Adipocyte (in vitro differentiated cells): ENCODE measurements at regions not wholly inside any gene's neighbourhood (a gene's known extent, or its start where the extent isn't known, plus 50 kb on each side); places are given as distances from the start of the nearest gene placed in this dataset.

Source experiments
- DNase-seq: peaks from one replicate; pipeline ENCODE4 v3.0.0-alpha.2; 2015; ENCODE audit warnings: low read depth
- H3K27me3 ChIP-seq: replicated peaks from 2 replicates; pipeline ENCODE4 v1.7.0; 2013; ENCODE audit warnings: mild to moderate bottlenecking, low read length, moderate library complexity; ENCODE audit not compliant: control insufficient read depth, insufficient read depth
- H3K36me3 ChIP-seq: 2 replicates; pipeline ENCODE4 v1.7.0; 2013; ENCODE audit warnings: low read length, mild to moderate bottlenecking, moderate library complexity; ENCODE audit not compliant: control insufficient read depth, insufficient read depth, severe bottlenecking
- H3K4me1 ChIP-seq: 2 replicates; pipeline ENCODE4 v1.7.0; 2013; ENCODE audit warnings: mild to moderate bottlenecking, low read length, moderate library complexity; ENCODE audit not compliant: control insufficient read depth, insufficient read depth
- H3K4me3 ChIP-seq: 2 replicates; pipeline ENCODE4 v1.7.0; 2013; ENCODE audit warnings: mild to moderate bottlenecking, low read length, moderate library complexity
- H3K9ac ChIP-seq: 2 replicates; pipeline ENCODE4 v1.7.0; 2013; ENCODE audit warnings: mild to moderate bottlenecking, low read length, moderate library complexity
- H3K9me3 ChIP-seq: 2 replicates; pipeline ENCODE4 v1.7.0; 2013; ENCODE audit warnings: mild to moderate bottlenecking, low read length, moderate library complexity; ENCODE audit not compliant: control insufficient read depth

GRCh38 chr3:22040150-22040549, 289.1 kb upstream of the ZNF385D start:
- Histone ChIP-seq H3K27me3 (no peaks in the 10 kb centered on the region), H3K9me3 (no peaks in the 10 kb centered on the region), H3K36me3 (no peaks in the 10 kb centered on the region), H3K9ac (no peak overlapping the region), H3K4me3 (no peak overlapping the region), H3K4me1 (no peaks in the 10 kb centered on the region)
- no peak for DNase-seq

- H3K4me1 ChIP-seq: no peaks in the 10 kb centered on the region
- no peak overlapping the region for H3K4me3 ChIP-seq
- H3K9ac ChIP-seq: no peak overlapping the region
- H3K9me3 ChIP-seq: no peaks in the 10 kb centered on the region
- no peak for DNase-seq
- H3K27me3 ChIP-seq: no peaks in the 10 kb centered on the region
- no peaks in the 10 kb centered on the region for H3K36me3 ChIP-seq
These were observed 294.9 kb upstream of the ZNF385D start for GRCh38 chr3:22045882-22046281.

GRCh38 chr3:22063500-22063899, 312.5 kb upstream of the ZNF385D start:
- H3K36me3 ChIP-seq: no peaks in the 10 kb centered on the region
- H3K4me3 ChIP-seq: no peak overlapping the region
- no peaks in the 10 kb centered on the region for H3K9me3 ChIP-seq
- no peak overlapping the region for H3K9ac ChIP-seq
- no peaks in the 10 kb centered on the region for H3K4me1 ChIP-seq
- H3K27me3 ChIP-seq: no peaks in the 10 kb centered on the region
- no peak for DNase-seq

- Histone ChIP-seq H3K27me3 (no peaks in the 10 kb centered on the region), H3K9me3 (no peaks in the 10 kb centered on the region), H3K4me3 (no peak overlapping the region), H3K9ac (no peak overlapping the region), H3K4me1 (no peaks in the 10 kb centered on the region), H3K36me3 (no peaks in the 10 kb centered on the region)
- DNase-seq: no peak
These were observed 317.6 kb upstream of the ZNF385D start for GRCh38 chr3:22068619-22069018.

GRCh38 chr3:22088204-22088603, 337.2 kb upstream of the ZNF385D start:
- no peak overlapping the region for H3K9ac ChIP-seq
- no peaks in the 10 kb centered on the region for H3K27me3 ChIP-seq
- H3K36me3 ChIP-seq: no peaks in the 10 kb centered on the region
- H3K4me3 ChIP-seq: no peak overlapping the region
- H3K9me3 ChIP-seq: no peaks in the 10 kb centered on the region
- DNase-seq: no peak
- no peaks in the 10 kb centered on the region for H3K4me1 ChIP-seq

GRCh38 chr3:22089284-22089683, 338.3 kb upstream of the ZNF385D start:
- no peak overlapping the region for H3K4me3 ChIP-seq
- no peaks in the 10 kb centered on the region for H3K36me3 ChIP-seq
- peak; percentile 13 for DNase-seq
- no peak overlapping the region for H3K9ac ChIP-seq
- no peaks in the 10 kb centered on the region for H3K9me3 ChIP-seq
- H3K27me3 ChIP-seq: no peaks in the 10 kb centered on the region
- H3K4me1 ChIP-seq: no peaks in the 10 kb centered on the region

- no peaks in the 10 kb centered on the region for H3K27me3 ChIP-seq
These were observed 340.3 kb upstream of the ZNF385D start for GRCh38 chr3:22091329-22091728.

GRCh38 chr3:22098021-22098420, 347.0 kb upstream of the ZNF385D start:
- Histone ChIP-seq H3K9me3 (no peaks in the 10 kb centered on the region), H3K36me3 (no peaks in the 10 kb centered on the region), H3K9ac (no peak overlapping the region), H3K27me3 (no peaks in the 10 kb centered on the region), H3K4me1 (no peaks in the 10 kb centered on the region), H3K4me3 (no peak overlapping the region)
- DNase-seq: no peak

More at GRCh38 chr3:22091329-22091728, 340.3 kb upstream of the ZNF385D start:
- Histone ChIP-seq H3K9ac (no peak overlapping the region), H3K4me3 (no peak overlapping the region), H3K9me3 (no peaks in the 10 kb centered on the region), H3K4me1 (no peaks in the 10 kb centered on the region), H3K36me3 (no peaks in the 10 kb centered on the region)
- no peak for DNase-seq

GRCh38 chr3:22101351-22101750, 350.3 kb upstream of the ZNF385D start:
- Histone ChIP-seq H3K4me3 (no peak overlapping the region), H3K9me3 (no peaks in the 10 kb centered on the region), H3K27me3 (no peaks in the 10 kb centered on the region), H3K4me1 (peaks cover 5% of the 10 kb centered on the region), H3K9ac (no peak overlapping the region), H3K36me3 (no peaks in the 10 kb centered on the region)
- DNase-seq: no peak

- no peak overlapping the region for H3K9ac ChIP-seq
- no peaks in the 10 kb centered on the region for H3K9me3 ChIP-seq
- H3K36me3 ChIP-seq: no peaks in the 10 kb centered on the region
- H3K4me3 ChIP-seq: no peak overlapping the region
- no peaks in the 10 kb centered on the region for H3K27me3 ChIP-seq
- peaks cover 9% of the 10 kb centered on the region for H3K4me1 ChIP-seq
- DNase-seq: no peak
These were observed 350.8 kb upstream of the ZNF385D start for GRCh38 chr3:22101811-22102210.

GRCh38 chr3:22103423-22103822, 352.4 kb upstream of the ZNF385D start:
- H3K4me3 ChIP-seq: no peak overlapping the region

GRCh38 chr3:22106213-22106896, 355.3 kb upstream of the ZNF385D start:
- Histone ChIP-seq H3K4me3 (no peak overlapping the region), H3K9me3 (no peaks in the 10 kb centered on the region), H3K36me3 (no peaks in the 10 kb centered on the region), H3K4me1 (peaks cover 9% of the 10 kb centered on the region), H3K9ac (no peak overlapping the region), H3K27me3 (no peaks in the 10 kb centered on the region)
- DNase-seq: no peak

More at GRCh38 chr3:22103423-22103822, 352.4 kb upstream of the ZNF385D start:
- no peak for DNase-seq
- H3K36me3 ChIP-seq: no peaks in the 10 kb centered on the region
- no peak overlapping the region for H3K9ac ChIP-seq
- no peaks in the 10 kb centered on the region for H3K9me3 ChIP-seq
- peaks cover 9% of the 10 kb centered on the region for H3K4me1 ChIP-seq
- H3K27me3 ChIP-seq: no peaks in the 10 kb centered on the region
